GM19372 (cell line): ENCODE measurements at regions not wholly inside any gene's neighbourhood (a gene's known extent, or its start where the extent isn't known, plus 50 kb on each side); places are given as distances from the start of the nearest gene placed in this dataset.

Experiments used
- ATAC-seq: cut with Tn5 transposase; IDR thresholded peaks from one replicate; pipeline ENCODE4 v1.9.1; 2021; ENCODE audit warnings: mild to moderate bottlenecking, low read depth, moderate library complexity; ENCODE audit not compliant: unreplicated experiment

GRCh38 chr5:93279296-93279963 lies 301.6 kb downstream of the NR2F1-AS1 start:
- no peak for ATAC-seq

- no peak for ATAC-seq
These were observed 302.1 kb downstream of the NR2F1-AS1 start for GRCh38 chr5:93278896-93279295.

- ATAC-seq: no peak
These were observed 304.0 kb downstream of the NR2F1-AS1 start for GRCh38 chr5:93277051-93277450.

- no peak for ATAC-seq
These were observed 305.6 kb downstream of the NR2F1-AS1 start for GRCh38 chr5:93275376-93275775.

- no peak for ATAC-seq
These were observed 306.7 kb downstream of the NR2F1-AS1 start for GRCh38 chr5:93274291-93274690.

GRCh38 chr5:93273176-93273575 lies 307.8 kb downstream of the NR2F1-AS1 start:
- no peak for ATAC-seq

GRCh38 chr5:93272108-93272507 lies 308.9 kb downstream of the NR2F1-AS1 start:
- no peak for ATAC-seq

GRCh38 chr5:93267736-93268135 lies 313.3 kb downstream of the NR2F1-AS1 start:
- ATAC-seq: no peak

- ATAC-seq: no peak
These were observed 313.7 kb downstream of the NR2F1-AS1 start for GRCh38 chr5:93267276-93267675.

- ATAC-seq: no peak
These were observed 323.4 kb downstream of the NR2F1-AS1 start for GRCh38 chr5:93257616-93258015.

- ATAC-seq: no peak
These were observed 325.2 kb downstream of the NR2F1-AS1 start for GRCh38 chr5:93255796-93256195.

GRCh38 chr5:93252165-93252564 lies 328.9 kb downstream of the NR2F1-AS1 start:
- ATAC-seq: no peak

GRCh38 chr5:93251347-93251746 lies 329.7 kb downstream of the NR2F1-AS1 start:
- no peak for ATAC-seq

- ATAC-seq: no peak
These were observed 330.6 kb downstream of the NR2F1-AS1 start for GRCh38 chr5:93250424-93250823.

- ATAC-seq: no peak
These were observed 331.2 kb downstream of the NR2F1-AS1 start for GRCh38 chr5:93249651-93250289.

- ATAC-seq: no peak
These were observed 333.9 kb downstream of the NR2F1-AS1 start for GRCh38 chr5:93247105-93247504.

GRCh38 chr5:93246090-93246855 lies 334.7 kb downstream of the NR2F1-AS1 start:
- no peak for ATAC-seq

- ATAC-seq: no peak
These were observed 335.8 kb downstream of the NR2F1-AS1 start for GRCh38 chr5:93245226-93245625.

- no peak for ATAC-seq
These were observed 337.5 kb downstream of the NR2F1-AS1 start for GRCh38 chr5:93243481-93243880.

GRCh38 chr5:93240228-93240834 lies 340.7 kb downstream of the NR2F1-AS1 start:
- no peak for ATAC-seq

GRCh38 chr5:93236807-93237421 lies 344.1 kb downstream of the NR2F1-AS1 start:
- no peak for ATAC-seq
